Natural killer cell (primary cell): ENCODE measurements at regions not wholly inside any gene's neighbourhood (a gene's known extent, or its start where the extent isn't known, plus 50 kb on each side); places are given as distances from the start of the nearest gene placed in this dataset.

Experiments used
- ATAC-seq, 3 donors: fragments of 150-1000 bp in 2 of 3; fragments of 200-7000 bp in 1 of 3; cut with Tn5 transposase; 1 replicate in 1 of 3; 2 replicates in 2 of 3; pipeline ENCODE4 v1.10.0; 2021; ENCODE audit warnings: mild to moderate bottlenecking in 2 of 3, moderate library complexity in 2 of 3
- DNase-seq, 2 donors: peaks; one replicate each; pipeline versions ENCODE4 v3.0.0 to v3.0.0-alpha.2; 2013 to 2021; ENCODE audit warnings: mixed read lengths in 1 of 2
- H3K27ac ChIP-seq: one replicate; pipeline ENCODE4 v1.5.1; 2013; ENCODE audit warnings: mild to moderate bottlenecking, low read length
- H3K27me3 ChIP-seq: one replicate; pipeline ENCODE4 v1.6.1; 2013; ENCODE audit warnings: low read length; ENCODE audit not compliant: control insufficient read depth, insufficient read depth
- H3K36me3 ChIP-seq: one replicate; pipeline ENCODE4 v1.6.1; 2013; ENCODE audit warnings: low read length; ENCODE audit not compliant: control insufficient read depth, insufficient read depth
- H3K4me1 ChIP-seq: one replicate; pipeline ENCODE4 v1.6.1; 2013; ENCODE audit warnings: low read length; ENCODE audit not compliant: control insufficient read depth, insufficient read depth
- H3K4me3 ChIP-seq: one replicate; pipeline ENCODE4 v1.5.1; 2013; ENCODE audit warnings: low read length
- H3K9me3 ChIP-seq: one replicate; pipeline ENCODE4 v1.6.1; 2013; ENCODE audit warnings: low read length; ENCODE audit not compliant: control insufficient read depth, insufficient read depth
- H3K27ac Mint-ChIP-seq, 2 donors: one replicate each; pipeline ENCODE4 v1.8.0; 2022; ENCODE audit warnings: mild to moderate bottlenecking in 2 of 2, mixed read lengths in 2 of 2, moderate library complexity in 1 of 2
- H3K27me3 Mint-ChIP-seq, 2 donors: one replicate each; pipeline ENCODE4 v1.8.0; 2022; ENCODE audit warnings: low read depth in 2 of 2, mixed read lengths in 2 of 2
- H3K36me3 Mint-ChIP-seq: one replicate; pipeline ENCODE4 v1.8.0; 2022; ENCODE audit warnings: mixed read lengths
- H3K4me1 Mint-ChIP-seq, 2 donors: one replicate each; pipeline ENCODE4 v1.8.0; 2022; ENCODE audit warnings: mixed read lengths in 2 of 2
- H3K4me3 Mint-ChIP-seq: one replicate; pipeline ENCODE4 v1.8.0; 2022; ENCODE audit warnings: mild to moderate bottlenecking, moderate library complexity, mixed read lengths
- H3K9me3 Mint-ChIP-seq, 2 donors: one replicate each; pipeline ENCODE4 v1.8.0; 2022; ENCODE audit warnings: mixed read lengths in 2 of 2
- WGBS: methylation state at CpG from one replicate; pipeline ENCODE4 v1.1.7; 2013; ENCODE audit warnings: missing lambda C conversion rate; ENCODE audit not compliant: insufficient coverage; 5-methylcytosine and 5-hydroxymethylcytosine counted together
- intact Hi-C: fragments of 100-400 bp; cut with micrococcal nuclease; formaldehyde crosslinking; loops from one replicate; pipeline ENCODE4 v1.14.2; 2022
- TF ChIP-seq, protein P1 (sequence below): fragments of 200-600 bp; IDR thresholded peaks from one replicate; pipeline ENCODE4 v1.8.0; 2022; ENCODE audit warnings: antibody characterized with exemption

DNA sequence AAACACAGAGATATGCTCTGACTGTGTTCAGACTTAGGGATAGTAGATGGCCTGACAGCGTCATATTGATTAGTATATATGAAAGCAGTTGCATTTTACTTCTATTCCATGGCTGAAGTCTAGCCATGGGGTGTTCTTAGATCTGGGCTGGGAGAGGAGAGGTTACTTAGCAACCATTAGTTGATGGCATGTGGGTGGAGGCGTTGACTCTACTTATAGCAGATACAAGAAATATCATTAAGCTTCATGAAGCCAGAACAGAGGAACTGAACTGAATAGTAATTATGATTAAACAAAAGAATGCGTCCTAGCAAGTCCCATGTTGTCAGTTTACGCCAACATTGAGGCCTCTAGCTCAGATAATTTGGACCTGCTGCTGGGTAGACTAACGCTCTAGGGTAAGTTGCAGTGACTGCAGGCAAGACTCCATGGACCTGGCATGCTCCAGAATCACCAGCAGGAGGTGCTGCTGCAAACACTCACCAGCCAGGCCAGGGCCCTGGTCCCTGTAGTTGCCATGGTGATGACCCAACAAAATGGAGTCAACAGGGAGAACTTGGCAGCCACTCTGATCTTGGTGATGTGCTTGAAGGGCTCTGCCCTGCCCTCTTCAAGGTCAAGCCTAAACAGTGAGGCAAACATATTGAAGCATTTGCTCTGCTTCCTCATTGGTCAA is 477.3 kb downstream of the PREX1 start:
- H3K4me1 Mint-ChIP-seq: no peaks in the 10 kb centered on the region
- Histone ChIP-seq H3K4me3 (no peak overlapping the region), H3K27ac (no peak overlapping the region), H3K4me1 (no peaks in the 10 kb centered on the region), H3K9me3 (peaks cover 2% of the 10 kb centered on the region), H3K36me3 (no peaks in the 10 kb centered on the region), H3K27me3 (no peaks in the 10 kb centered on the region)
- no peak overlapping the region for H3K4me3 Mint-ChIP-seq
- DNase-seq: no peak
- no peaks in the 10 kb centered on the region for H3K36me3 Mint-ChIP-seq
- TF ChIP-seq, protein P1, sequence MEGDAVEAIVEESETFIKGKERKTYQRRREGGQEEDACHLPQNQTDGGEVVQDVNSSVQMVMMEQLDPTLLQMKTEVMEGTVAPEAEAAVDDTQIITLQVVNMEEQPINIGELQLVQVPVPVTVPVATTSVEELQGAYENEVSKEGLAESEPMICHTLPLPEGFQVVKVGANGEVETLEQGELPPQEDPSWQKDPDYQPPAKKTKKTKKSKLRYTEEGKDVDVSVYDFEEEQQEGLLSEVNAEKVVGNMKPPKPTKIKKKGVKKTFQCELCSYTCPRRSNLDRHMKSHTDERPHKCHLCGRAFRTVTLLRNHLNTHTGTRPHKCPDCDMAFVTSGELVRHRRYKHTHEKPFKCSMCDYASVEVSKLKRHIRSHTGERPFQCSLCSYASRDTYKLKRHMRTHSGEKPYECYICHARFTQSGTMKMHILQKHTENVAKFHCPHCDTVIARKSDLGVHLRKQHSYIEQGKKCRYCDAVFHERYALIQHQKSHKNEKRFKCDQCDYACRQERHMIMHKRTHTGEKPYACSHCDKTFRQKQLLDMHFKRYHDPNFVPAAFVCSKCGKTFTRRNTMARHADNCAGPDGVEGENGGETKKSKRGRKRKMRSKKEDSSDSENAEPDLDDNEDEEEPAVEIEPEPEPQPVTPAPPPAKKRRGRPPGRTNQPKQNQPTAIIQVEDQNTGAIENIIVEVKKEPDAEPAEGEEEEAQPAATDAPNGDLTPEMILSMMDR: no peak
- intact Hi-C loops: no loop called here
- no peaks in the 10 kb centered on the region for H3K9me3 Mint-ChIP-seq
- H3K27ac Mint-ChIP-seq: no peak overlapping the region
- peaks cover 21 to 47% of the 10 kb centered on the region in 2 donors for H3K27me3 Mint-ChIP-seq
- no peak for ATAC-seq
- 67% methylated on average over 5 of the region's 5 CpGs for WGBS

DNA sequence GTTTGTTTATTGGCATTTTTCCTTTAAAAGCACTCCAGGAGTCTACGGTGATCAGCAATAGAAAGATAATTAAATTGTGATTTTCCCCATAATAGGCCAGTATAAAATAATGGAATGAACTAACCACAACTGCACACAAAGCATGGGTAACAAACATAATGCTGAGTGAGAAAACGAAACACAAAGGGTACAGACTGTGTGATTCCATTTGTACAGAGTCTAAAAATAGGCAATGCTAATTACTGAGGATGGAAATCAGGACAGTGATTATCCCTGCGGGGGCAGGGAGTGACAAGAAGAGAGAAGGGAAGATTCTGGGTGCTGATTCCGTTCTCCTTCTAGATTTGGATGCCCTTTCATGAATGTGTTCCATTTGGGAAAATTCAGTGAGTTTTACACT is 478.1 kb downstream of the PREX1 start:
- intact Hi-C loops: no loop called here
- H3K27ac Mint-ChIP-seq: no peak overlapping the region
- H3K9me3 Mint-ChIP-seq: no peaks in the 10 kb centered on the region
- H3K36me3 Mint-ChIP-seq: no peaks in the 10 kb centered on the region
- WGBS: 81% methylated on average over 3 of the region's 4 CpGs
- TF ChIP-seq, protein P1: no peak
- no peak overlapping the region for H3K4me3 ChIP-seq
- no peak for ATAC-seq
- no peaks in the 10 kb centered on the region for H3K4me1 Mint-ChIP-seq
- DNase-seq: no peak
- no peaks in the 10 kb centered on the region for H3K4me1 ChIP-seq
- H3K27me3 ChIP-seq: no peaks in the 10 kb centered on the region
- H3K4me3 Mint-ChIP-seq: no peak overlapping the region
- H3K36me3 ChIP-seq: no peaks in the 10 kb centered on the region
- peaks cover 17 to 55% of the 10 kb centered on the region in 2 donors for H3K27me3 Mint-ChIP-seq
- no peak overlapping the region for H3K27ac ChIP-seq
- peaks cover 2% of the 10 kb centered on the region for H3K9me3 ChIP-seq

DNA sequence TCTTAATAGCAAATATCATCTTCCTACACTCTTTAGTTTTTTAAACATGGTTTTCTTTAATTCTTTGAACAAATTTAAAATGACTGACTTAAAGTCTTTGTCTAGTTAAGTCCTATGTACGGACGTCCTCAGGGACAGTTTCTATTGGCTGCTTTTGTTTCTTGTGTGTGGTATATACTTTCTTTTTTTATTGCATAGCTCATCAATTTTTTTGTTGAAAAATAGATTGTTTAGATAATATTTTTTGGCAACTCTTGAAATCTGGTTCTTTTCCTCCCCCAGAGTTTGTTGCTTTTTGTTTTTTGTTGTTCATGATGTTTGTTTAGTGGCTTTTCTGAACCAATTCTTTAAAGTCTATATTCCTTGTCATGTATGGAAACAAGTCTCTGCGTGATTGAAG is 479.8 kb downstream of the PREX1 start:
- no peak for DNase-seq
- Mint-ChIP-seq H3K27me3 (peaks cover 17 to 53% of the 10 kb centered on the region in 2 donors), H3K9me3 (no peaks in the 10 kb centered on the region), H3K27ac (no peak overlapping the region), H3K4me3 (no peak overlapping the region), H3K4me1 (no peaks in the 10 kb centered on the region), H3K36me3 (no peaks in the 10 kb centered on the region)
- H3K9me3 ChIP-seq: peaks cover 2% of the 10 kb centered on the region
- H3K4me1 ChIP-seq: no peaks in the 10 kb centered on the region
- no peak overlapping the region for H3K4me3 ChIP-seq
- TF ChIP-seq, protein P1: no peak
- no peaks in the 10 kb centered on the region for H3K36me3 ChIP-seq
- H3K27me3 ChIP-seq: no peaks in the 10 kb centered on the region
- intact Hi-C loops: no loop called here
- 82% methylated on average over 3 of the region's 3 CpGs for WGBS
- ATAC-seq: no peak
- H3K27ac ChIP-seq: no peak overlapping the region
